ENCODE measurements at regions not wholly inside any gene's neighbourhood (a gene's known extent, or its start where the extent isn't known, plus 50 kb on each side); places are given as distances from the start of the nearest gene placed in this dataset.

DNA sequence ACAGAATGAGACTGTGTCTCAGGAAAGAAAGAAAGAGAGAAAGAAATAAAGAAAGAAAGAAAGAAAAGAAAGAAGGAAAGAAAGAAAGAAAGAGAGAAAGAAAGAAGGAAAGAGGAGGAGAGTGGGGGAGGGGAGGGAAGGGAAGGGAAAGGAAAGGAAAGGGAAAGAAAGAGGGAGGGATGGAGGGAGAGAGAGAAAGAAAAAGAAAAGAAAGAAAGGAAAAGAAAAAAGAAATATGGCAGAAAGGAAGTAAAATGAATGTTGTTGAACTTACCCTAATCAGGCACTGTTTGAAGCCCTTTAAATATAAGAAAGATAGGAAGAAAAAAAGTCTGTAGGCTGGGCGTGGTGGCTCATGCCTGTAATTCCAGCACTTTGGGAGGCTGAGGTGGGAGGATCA is 276.1 kb downstream of the INSC start:
- no peak for DNase-seq

DNA sequence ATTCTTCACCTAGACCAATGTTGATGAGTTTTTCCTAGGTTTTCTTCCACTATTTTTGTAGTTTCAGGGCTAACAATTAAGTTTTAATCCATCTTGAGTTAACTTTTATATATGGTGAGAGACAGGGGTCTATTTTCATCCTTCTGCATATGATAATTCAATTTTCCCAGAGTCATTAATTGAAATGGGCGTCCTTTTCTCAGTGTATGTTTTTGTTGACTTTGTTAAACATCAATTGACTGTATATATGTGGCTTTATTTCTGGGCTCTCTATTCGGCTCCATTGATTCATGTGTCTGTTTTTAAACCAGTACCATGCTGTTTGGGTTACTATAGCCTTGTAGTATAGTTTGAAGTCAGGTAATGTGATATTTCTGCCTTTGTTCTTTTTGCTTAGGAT is 282.1 kb downstream of the INSC start:
- DNase-seq, result no peak

DNA sequence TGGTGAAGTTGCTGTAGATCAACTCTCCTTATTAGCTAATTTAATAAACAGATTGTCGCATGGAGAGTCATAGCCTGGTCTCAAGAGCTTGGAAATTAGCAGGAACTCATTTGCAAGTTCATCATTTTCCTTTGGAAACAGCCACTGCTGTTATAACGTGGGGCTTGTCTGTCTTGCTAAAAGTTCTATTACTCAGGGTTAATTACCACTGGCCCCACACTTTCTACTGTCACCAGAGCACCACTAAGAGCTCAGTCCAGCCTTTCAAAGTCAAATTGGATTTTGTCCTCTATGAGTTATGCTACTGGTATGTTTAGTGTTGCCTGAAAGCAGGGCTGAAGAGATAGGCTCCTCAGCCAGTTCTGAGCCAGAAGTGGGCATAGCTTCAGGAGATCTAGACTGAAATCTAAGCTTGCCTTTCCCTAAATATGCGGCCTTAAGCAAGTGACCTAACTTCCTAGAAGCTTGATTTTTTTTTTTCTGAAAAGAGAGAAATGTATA is 292.2 kb downstream of the INSC start:
- no peak for DNase-seq

DNA sequence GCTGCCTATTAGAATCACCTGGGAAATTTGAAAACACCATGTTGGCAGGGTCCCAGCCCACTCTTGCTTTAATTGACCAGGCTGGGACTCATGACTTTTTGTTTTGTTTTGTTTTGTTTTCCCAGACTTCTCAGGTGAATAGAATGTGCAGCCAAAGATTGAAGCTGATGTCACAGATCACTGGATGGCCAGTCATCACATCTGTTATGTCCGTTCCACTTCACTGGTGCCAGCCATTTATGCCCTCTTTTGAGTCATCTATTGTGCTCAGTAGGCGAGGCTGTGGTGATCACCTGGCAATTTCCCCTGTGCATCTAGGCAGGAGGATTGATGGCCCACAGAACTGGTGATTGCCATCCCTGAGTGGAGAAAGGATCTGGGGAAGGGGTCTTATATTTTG is 297.3 kb downstream of the INSC start:
- no peak for DNase-seq

DNA sequence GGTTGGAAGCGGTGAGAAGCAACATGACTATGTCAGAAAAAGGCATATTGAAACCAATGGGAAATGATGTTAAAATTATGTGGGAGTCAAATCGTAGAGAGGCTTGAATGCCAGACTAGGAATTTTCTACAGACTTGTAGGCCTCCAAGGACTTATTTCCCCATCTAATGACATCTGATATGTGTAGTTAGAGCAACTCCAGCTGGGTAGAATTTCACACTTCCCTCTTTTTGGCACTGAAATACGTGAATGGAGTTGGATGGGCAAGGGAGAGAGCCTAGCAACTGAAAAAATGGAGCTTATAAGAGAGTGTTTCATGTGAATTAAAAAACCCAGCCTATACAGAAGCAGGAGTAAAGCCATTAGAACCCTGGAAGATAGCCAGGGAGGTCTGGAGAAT is 304.2 kb downstream of the INSC start:
- no peak for DNase-seq

DNA sequence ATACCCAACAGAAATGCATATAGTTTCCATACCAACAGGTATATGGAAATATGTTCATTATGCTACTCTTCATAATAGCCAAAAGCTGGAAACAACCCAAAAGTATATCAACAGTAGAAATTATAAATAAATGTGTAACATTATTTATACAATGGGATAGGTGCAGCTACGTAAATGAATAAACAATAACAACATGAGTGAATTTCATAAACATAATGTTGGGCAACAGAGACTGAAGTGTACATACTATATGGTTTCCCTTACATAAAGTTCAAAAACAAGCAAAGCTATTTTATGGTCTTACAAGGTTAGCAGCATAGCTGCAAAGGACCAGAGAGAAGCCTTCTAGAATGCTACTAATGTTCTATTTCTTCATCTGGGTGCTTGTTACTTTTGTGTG is 305.0 kb downstream of the INSC start:
- DNase-seq, result no peak

DNA sequence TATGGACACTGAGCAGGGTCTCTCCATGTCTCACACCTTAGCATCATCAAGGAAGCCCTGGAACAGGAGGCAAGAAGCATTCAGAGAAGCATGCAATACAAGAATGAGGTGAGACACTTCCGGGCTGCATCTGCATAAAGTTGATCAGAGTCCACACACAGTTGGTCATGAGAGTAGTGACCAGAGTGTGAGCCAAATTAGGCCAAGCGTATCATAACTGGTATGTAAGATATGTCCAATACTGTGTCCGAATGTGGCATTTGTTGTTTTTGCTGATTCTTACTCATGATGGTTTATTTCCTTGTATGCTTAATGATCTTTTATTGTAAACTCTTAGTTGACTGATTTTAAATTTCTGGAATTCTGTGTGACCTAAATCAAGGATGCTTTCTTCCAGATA is 315.7 kb downstream of the INSC start:
- no peak for DNase-seq

DNA sequence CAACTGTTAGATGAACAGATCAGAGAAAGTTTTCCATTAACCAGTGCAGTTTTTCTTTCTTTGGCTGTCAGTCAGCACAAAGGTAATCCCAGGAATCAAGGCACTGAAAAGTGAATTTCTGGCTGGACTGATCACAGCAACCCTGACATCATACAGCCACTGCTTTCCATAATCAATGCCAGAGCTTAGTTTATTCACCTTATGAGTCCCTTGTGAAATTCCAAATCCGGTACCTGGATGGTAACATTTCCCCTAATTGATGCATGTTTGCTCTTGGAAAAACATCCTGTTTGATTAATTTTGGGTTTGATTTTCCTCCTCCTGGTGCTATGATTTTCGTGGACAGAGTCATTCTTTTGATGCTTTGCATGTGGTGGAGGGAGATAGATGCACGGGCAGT is 319.8 kb downstream of the INSC start:
- no peak for DNase-seq

DNA sequence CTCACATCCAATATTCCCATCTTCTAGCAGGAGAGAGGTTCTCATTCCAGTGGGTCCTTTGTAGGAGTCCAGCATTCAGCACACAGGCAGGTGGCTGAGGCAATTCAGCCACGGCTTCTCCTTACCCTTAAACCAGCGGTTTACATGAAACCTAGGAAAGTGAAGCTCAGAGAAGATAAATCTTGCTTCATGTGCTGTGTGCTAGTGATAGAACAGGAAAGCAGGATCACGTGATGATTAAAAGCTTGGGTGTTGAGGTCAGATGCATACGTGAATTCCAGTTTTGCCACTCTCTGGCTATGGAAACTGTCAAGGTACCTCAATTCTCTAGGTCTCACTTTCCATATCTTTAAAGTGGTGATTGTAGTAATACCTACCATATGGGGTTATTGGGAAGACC is 331.6 kb downstream of the INSC start:
- no peak for DNase-seq

DNA sequence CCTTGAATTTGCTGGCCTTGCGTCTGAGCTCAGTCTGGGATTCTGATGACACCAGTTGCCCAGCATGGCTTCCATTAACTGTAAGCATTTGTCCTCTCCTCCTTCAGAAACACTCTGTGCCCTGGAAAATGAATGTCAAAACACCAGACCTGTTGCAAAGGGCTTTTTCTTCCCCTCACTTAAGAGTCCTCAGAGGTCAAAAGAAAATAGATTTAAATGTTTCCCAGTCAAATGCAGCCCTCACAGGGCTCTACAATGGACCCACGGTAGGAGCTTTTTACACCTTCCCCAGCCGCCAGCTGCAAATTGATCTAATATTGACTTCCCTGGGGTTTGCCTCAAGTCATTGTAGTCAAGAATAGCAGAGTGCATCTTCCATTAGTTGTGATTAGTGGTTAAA is 332.2 kb downstream of the INSC start:
- DNase-seq, result no peak

DNA sequence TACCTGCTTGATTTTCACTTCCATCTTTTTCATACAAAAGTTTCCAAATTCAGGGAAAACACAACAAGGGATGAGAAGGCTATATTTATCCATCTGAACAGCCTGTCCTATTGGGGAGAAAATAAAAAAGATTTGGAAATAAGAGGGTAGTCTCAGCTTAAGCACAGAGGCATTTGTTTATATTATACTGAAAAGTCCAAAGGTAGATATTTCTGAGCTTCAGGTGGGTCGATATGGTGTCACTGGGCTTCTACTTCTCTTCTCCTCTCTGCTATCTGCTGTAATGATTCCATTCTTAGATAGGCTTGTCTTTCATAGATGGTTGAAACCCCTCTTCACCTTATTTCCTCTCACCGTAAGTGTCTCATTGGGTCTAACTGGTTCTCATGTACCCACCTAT is 337.0 kb downstream of the INSC start:
- DNase-seq, result no peak

DNA sequence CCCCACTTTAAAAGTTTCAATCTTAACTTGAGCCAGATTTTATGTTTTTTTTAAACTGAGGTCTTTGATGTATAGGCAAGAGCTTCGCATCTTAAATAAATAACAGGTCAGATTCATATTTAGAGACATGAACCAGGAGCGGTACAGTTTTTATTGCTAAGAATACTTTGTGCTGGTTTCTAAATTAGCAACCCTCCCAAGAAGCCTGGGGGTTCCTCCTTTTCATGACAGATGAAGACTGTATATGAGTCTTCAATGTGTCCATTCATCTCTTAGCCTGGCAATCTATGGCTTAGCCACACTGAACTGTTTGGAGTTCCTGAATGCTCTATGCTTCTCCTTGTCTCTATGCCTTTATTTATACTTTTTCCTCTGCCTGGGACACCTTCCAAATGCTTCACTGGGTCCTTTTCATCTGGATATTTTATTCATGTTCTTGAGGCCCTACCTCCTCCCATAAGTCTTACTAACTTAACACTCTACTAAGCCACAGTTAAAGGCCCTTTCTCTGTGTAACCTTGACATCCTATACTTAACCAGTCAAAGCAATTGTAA is 338.6 kb downstream of the INSC start:
- DNase-seq, result no peak

DNA sequence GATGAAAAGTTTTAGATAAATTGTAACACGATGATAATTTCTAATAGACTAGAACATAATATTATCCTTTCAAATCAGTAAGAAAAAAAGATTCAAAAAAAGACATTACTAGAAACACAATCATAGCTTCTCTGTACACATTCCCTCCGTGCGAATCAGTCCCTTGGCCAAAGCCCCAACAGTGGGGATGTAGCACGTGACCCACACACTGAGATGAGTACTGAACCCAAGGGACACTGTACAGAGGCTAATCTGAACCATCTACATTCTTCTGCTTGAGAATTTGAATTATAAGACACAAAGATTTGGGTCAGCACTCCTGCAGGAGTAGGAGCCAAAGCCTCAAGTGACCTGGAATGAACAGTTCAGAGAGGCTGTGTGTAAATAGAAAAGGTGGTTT is 353.7 kb downstream of the INSC start:
- DNase-seq, result no peak

DNA sequence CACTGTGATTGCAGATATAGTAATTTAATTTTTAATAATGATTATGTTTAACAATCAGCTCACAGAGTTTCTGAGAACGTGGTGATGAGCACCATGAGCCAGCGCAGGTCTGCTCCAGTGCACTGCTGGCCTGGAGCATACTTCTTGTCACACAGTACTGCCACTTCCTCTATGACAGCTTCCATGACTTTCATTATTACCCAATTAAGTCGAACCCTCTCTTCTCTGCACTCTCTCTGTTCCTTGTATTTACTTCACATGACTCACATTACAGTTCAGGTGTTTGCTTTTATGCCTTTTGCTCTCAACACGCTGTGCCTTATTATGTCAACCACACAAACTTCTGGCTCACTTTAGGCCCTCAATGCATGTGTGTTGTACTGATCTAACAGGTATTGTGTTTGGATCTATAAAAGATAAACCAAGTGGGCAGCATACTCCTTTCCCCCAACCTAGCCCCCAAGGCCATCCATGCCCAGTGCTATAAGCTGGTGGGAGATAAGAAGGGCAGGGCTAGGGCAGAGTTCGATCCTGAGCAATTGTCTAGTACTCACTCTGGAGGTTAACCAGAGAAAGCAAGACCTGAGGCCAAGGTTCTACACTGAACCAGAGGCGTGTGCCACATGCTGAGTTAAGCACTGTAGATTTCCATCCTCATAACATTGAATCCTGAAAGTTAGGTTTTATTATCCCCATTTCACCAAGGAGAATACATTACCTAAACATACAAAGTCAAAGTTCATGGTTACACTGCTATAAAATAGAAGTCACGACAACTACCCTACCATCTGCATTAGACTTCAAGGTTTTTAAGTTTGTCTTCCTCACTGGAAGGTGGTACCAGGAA is 356.5 kb downstream of the INSC start:
- DNase-seq, result no peak

DNA sequence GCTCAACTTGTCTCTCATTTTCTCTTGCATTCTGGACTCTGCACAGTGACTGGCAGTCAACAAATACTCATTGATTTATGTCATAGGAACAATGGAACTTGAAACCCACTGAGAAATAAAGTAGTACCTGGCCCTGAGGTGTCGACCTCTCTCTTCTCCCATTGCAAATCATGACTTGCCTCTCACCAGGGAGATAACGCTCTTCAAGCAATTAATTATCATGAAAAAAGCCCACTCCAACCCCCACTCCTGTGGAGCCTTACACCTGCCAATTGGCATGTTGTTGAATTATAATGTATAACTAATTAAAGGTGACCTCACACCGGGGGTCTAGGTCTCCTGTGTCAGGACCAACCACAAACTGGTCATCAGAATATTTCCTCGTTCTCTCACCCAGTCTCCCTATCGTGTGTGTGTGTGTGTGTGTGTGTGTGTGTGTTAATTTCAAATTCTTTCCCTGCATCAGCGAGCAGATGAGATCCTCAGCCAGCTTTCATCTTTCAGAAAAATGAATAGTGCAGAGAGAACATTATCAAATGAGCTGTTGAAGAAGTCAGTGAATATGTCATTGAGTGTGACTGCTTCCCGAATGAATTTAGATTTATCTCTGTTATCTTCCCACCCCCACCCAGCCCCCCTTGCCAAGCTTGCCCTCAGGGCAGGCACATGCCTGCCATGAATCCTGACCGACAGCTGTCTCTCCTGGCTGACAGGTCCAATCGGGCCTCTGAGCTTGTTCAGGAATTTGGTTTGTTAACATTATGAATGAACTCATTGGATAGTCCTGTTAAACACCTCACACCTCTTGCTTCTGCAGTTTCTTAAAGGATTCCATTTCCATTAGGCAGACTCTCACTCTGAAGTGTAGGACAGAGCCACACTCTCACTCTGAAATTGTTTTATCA is 357.4 kb downstream of the INSC start:
- no peak for DNase-seq

DNA sequence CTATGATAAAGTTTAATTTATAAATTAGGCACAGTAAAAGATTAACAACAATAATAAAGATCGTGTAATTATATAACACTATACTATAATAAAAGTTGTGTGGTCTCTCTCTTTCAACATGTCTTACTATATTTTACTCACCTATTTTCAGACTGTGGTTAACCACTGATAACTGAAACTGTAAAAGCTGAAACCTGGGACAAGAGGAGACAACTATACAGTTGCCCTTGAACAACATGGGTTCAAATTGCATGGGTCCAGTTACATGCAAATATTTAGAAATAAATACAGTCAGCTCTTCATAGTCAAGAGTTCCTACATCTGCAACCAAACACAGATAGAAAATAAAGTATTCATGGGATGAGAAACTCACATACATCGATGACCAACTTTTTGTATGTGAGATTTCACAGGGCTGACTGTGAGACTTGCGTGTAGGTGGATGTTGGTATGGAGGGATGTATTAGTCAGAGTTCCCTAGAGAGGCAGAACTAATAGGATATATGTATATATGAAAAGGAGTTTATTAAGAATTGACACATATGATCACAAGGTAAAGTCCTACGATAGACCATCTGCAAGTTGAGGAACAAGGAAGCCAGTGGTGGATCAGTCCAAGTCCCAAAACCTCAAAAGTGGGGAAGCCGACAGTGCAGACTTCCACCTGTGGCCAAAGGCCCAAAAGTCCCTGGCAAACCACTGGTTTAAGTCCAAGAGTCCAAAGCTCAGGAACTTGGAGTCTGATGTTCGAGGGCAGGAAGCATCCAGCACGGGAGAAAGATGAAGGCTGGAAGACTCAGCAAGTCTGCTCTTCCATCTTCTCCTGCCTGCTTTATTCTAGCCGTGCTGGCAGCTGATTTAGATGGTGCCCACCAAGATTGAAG is 359.5 kb downstream of the INSC start:
- no peak for DNase-seq

DNA sequence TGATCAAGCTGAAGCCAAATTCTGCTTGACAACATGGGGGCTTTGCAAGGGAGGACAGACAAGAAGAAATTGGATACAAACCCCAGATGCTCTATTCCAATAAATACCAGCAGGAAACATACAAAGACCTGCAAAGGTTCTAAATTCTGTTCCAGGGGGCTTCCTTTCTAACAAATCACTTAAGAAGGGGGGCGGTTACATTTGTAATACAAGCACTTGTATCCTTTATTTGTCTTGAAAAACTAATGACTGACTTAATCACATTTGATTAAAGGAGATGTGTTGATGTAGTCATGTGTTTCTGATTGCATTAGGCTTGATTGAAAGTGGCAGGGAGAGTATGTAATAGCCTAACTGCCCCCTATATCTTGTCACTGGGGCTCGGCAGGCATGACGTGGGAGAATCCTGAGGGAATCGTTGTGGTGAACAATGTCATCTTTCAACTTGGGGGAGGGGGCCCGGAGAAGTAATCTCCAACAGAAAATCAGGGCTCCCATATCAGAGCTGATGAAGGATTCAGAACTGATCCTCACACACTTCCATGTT is 361.7 kb downstream of the INSC start:
- DNase-seq, result no peak

DNA sequence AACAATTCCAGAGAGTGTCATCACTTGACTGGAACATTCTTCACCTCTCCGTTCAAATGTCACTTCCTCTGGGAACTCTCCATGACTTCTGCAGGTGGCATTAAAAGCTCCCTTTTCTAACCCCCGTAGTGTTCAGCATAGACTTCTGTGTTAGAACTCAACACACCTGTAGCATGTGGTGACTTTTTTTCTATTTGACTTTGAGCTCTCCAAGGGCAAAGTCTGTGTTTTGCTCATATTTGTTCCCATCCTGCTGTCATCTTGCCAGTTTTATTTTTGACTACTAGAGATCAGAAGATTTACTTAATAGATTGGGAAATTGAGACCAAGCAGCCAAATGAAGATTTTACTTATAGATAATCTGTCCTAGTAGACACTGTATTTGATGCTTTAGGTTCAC is 367.1 kb downstream of the INSC start:
- no peak for DNase-seq

DNA sequence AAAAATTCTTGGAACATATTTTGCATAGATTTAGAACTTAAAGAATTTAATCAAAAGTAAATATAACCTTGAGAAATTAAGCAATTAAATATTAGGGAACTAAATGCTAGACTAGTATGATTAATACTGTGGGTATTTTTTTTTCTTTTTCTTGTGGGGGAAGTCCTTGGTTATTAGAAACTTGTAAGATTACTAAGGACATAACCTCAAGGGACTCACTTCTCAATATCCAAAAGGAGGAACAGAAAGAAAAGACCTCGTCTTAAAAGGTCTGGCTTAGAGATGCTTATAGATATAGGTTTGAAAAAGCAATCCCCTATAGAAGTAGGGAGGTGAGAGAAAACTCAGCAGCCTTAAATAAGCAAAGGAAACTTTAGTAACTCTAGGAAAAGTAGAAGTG is 368.5 kb downstream of the INSC start:
- no peak for DNase-seq

DNA sequence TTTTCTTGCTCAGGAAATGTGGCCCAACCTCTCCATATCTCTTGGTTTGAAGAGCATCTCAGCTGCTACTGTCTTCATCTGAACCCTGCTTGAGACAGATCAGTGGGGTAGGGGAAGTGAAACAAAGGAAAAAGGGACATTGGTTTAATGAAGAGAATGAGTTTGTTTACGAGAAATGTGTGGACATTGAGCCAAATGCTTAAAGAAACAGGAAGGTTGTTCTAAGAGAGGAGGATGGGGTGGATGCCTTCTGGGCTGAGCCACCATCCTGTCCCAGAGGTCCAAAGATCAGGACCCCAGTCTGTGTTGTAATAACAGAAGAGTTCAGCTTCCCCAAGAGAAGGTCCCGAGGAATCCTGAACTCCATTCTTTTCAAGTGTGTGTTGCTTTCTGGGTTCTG is 369.7 kb downstream of the INSC start:
- DNase-seq, result no peak

DNA sequence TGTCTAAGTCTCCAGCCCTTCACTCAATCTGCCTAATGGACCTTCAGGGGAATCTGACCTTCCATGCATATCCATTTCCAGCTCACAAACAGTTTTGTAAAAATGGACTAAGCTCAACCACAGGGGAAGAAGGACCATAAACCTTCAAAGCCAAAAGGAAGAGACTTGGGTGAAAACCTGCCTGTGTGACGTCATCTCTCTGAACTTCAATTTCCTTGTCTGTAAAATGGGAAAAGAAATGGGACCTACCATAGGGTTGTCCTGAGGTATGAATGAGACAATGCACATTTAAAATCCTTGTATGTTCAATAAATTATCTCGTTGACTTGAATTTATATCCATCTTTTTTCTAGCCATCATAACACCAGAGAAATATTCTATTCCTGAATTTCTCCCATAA is 370.7 kb downstream of the INSC start:
- DNase-seq, result no peak

DNA sequence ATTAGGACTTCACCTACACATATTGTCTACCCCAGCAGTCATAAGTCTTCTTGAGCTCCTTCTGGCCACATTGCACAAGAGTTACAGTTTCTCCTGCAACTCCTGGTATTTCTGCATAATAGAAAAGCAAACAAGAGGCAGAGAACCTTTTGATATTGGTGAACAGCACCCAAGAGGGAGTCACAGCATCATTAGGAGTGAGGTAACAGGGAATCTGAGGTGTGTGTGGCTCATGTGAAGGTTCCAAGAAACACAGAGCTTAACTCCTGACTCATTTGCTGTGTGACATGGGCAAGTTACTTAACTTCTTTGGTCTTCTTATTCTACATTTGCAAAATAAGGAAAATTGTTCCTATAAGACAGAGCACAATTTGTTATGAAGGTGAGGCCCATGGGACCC is 374.6 kb downstream of the INSC start:
- no peak for DNase-seq

Data from T1000 (cell line).